ENCODE measurements at regions not wholly inside any gene's neighbourhood (a gene's known extent, or its start where the extent isn't known, plus 50 kb on each side); places are given as distances from the start of the nearest gene placed in this dataset.

DNA sequence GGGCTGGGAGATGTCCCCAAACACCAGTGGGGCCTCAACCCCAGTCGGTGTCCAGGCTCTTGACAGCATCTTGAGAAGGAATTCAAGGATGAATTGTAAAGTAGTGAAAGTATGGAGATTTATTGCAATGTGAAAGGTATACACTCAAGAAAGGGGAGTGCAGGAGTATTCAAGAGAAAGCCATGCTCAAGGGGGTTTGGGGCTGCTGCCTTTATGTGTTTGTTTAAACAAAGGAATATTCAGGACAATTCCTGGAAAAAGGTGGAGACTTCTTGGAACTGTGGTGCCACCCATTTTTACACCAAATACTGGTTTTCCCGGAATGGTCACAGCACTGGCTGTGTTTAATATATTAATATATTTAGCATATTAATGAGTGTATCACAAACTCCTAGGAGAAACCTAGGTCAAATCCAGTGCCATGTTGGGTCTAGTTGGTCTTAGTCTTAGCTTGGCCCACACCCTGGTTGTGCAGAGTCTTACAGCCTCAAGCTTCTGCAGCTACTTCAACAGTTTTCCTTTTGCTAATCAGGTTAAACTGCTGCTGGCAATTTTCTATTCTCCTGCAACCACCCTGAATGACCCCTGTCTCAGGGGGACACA, 138.5 kb upstream of the TMTC4 start:
- H3K9me3 ChIP-seq (replicated peaks; ENCODE audit: control insufficient read depth, insufficient read depth, low read depth, low read length), result no peaks in the 10 kb centered on the region
- no peak overlapping the region for H3K27ac ChIP-seq (ENCODE audit: extremely low read depth, low read depth, low read length)
- ChIA-PET POLR2A (interaction anchor here (0.9 to 1.0 kb wide), 2 partner anchors 55 to 933 kb away, joined by 3 read pairs; no protein-coding TSS in a partner anchor), CTCF (ENCODE audit: low intra/inter-chr PET ratio) (no interaction called here)
- no peaks in the 10 kb centered on the region for H3K36me3 ChIP-seq (ENCODE audit: control insufficient read depth, insufficient read depth, low read length)
- H3K4me3 ChIP-seq, result no peak overlapping the region
- ATAC-seq (no peak), DNase-seq (ENCODE audit: extremely low read depth in 1 of 4, low spot score in 3 of 4) (peak in 1 of 4 experiments; percentile 5), FAIRE-seq (no peak)
- no peaks in the 10 kb centered on the region for H3K9me1 ChIP-seq (ENCODE audit: control insufficient read depth, insufficient read depth, low read length)
- H3K27me3 ChIP-seq (ENCODE audit: control insufficient read depth in 2 of 2, insufficient read depth in 2 of 2, low read length in 2 of 2), result no peaks in the 10 kb centered on the region
- H2AFZ ChIP-seq (ENCODE audit: low read depth, low read length), result no peak overlapping the region
- no peak overlapping the region for H3K4me2 ChIP-seq (ENCODE audit: insufficient read depth, low read length)
- WGBS (ENCODE audit: insufficient coverage, low coverage, missing lambda C conversion rate), result 0% methylated on average over 2 of the region's 2 CpGs
- intact Hi-C loops (cut with micrococcal nuclease) (no loop called here), in situ Hi-C loops (cut with MboI) (no loop called here)
- TF ChIP-seq ZNF24 (IDR thresholded peaks at IDR 0.05), result no peak
- TF ChIP-seq IFI16 (CRISPR knock-in tag; IDR thresholded peaks at IDR 0.05), result no peak
- TF ChIP-seq, protein P1, sequence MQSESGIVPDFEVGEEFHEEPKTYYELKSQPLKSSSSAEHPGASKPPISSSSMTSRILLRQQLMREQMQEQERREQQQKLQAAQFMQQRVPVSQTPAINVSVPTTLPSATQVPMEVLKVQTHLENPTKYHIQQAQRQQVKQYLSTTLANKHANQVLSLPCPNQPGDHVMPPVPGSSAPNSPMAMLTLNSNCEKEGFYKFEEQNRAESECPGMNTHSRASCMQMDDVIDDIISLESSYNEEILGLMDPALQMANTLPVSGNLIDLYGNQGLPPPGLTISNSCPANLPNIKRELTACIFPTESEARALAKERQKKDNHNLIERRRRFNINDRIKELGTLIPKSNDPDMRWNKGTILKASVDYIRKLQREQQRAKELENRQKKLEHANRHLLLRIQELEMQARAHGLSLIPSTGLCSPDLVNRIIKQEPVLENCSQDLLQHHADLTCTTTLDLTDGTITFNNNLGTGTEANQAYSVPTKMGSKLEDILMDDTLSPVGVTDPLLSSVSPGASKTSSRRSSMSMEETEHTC (IDR thresholded peaks at IDR 0.05), result no peak
- TF ChIP-seq, protein P2, sequence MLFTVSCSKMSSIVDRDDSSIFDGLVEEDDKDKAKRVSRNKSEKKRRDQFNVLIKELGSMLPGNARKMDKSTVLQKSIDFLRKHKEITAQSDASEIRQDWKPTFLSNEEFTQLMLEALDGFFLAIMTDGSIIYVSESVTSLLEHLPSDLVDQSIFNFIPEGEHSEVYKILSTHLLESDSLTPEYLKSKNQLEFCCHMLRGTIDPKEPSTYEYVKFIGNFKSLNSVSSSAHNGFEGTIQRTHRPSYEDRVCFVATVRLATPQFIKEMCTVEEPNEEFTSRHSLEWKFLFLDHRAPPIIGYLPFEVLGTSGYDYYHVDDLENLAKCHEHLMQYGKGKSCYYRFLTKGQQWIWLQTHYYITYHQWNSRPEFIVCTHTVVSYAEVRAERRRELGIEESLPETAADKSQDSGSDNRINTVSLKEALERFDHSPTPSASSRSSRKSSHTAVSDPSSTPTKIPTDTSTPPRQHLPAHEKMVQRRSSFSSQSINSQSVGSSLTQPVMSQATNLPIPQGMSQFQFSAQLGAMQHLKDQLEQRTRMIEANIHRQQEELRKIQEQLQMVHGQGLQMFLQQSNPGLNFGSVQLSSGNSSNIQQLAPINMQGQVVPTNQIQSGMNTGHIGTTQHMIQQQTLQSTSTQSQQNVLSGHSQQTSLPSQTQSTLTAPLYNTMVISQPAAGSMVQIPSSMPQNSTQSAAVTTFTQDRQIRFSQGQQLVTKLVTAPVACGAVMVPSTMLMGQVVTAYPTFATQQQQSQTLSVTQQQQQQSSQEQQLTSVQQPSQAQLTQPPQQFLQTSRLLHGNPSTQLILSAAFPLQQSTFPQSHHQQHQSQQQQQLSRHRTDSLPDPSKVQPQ (CRISPR knock-in tag; IDR thresholded peaks at IDR 0.05; ENCODE audit: borderline replicate concordance), result no peak
- TF ChIP-seq, protein P3, sequence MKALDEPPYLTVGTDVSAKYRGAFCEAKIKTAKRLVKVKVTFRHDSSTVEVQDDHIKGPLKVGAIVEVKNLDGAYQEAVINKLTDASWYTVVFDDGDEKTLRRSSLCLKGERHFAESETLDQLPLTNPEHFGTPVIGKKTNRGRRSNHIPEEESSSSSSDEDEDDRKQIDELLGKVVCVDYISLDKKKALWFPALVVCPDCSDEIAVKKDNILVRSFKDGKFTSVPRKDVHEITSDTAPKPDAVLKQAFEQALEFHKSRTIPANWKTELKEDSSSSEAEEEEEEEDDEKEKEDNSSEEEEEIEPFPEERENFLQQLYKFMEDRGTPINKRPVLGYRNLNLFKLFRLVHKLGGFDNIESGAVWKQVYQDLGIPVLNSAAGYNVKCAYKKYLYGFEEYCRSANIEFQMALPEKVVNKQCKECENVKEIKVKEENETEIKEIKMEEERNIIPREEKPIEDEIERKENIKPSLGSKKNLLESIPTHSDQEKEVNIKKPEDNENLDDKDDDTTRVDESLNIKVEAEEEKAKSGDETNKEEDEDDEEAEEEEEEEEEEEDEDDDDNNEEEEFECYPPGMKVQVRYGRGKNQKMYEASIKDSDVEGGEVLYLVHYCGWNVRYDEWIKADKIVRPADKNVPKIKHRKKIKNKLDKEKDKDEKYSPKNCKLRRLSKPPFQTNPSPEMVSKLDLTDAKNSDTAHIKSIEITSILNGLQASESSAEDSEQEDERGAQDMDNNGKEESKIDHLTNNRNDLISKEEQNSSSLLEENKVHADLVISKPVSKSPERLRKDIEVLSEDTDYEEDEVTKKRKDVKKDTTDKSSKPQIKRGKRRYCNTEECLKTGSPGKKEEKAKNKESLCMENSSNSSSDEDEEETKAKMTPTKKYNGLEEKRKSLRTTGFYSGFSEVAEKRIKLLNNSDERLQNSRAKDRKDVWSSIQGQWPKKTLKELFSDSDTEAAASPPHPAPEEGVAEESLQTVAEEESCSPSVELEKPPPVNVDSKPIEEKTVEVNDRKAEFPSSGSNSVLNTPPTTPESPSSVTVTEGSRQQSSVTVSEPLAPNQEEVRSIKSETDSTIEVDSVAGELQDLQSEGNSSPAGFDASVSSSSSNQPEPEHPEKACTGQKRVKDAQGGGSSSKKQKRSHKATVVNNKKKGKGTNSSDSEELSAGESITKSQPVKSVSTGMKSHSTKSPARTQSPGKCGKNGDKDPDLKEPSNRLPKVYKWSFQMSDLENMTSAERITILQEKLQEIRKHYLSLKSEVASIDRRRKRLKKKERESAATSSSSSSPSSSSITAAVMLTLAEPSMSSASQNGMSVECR (CRISPR knock-in tag; IDR thresholded peaks at IDR 0.05), result no peak
- TF ChIP-seq ZNF551 (CRISPR knock-in tag; IDR thresholded peaks at IDR 0.05), result no peak
- TF ChIP-seq ZC3H8 (IDR thresholded peaks at IDR 0.05), result no peak
- no peak overlapping the region for H3K9ac ChIP-seq (ENCODE audit: insufficient read depth in 1 of 2, low read depth in 2 of 2, low read length in 2 of 2)
- BruUV-seq (replicated peaks), result no TSS peak
- no peaks in the 10 kb centered on the region for H4K20me1 ChIP-seq (replicated peaks; ENCODE audit: control insufficient read depth, insufficient read depth, low read length)
- no peaks in the 10 kb centered on the region for H3K4me1 ChIP-seq (replicated peaks in 1 of 2; ENCODE audit: control insufficient read depth in 2 of 2, insufficient read depth in 2 of 2, low read length in 2 of 2)
- no peaks in the 10 kb centered on the region for H3K79me2 ChIP-seq (ENCODE audit: control insufficient read depth, insufficient read depth, low read length)
